GM12878 (cell line): ENCODE measurements at regions not wholly inside any gene's neighbourhood (a gene's known extent, or its start where the extent isn't known, plus 50 kb on each side); places are given as distances from the start of the nearest gene placed in this dataset.

Source experiments
- ATAC-seq: fragments of 200-7000 bp; cut with Tn5 transposase; 3 replicates; pipeline ENCODE4 v1.9.1; 2020; ENCODE audit warnings: mild to moderate bottlenecking, moderate library complexity
- BruUV-seq: library from RNA; stranded (reverse); fragments of 400-500 nt; replicated peaks from 2 replicates; lab custom pipeline; 2021; lab: Mats Ljungman, UMichigan
- CTCF ChIA-PET: fragments of 300-600 bp; sonication (Branson Sonifier 250); formaldehyde crosslinking; extraction: SDS; loops from one replicate; lab custom pipeline; 2021; ENCODE audit warnings: inconsistent platforms; lab: Yijun Ruan, JAX
- POLR2A ChIA-PET: fragments of 350-600 bp; formaldehyde crosslinking; extraction: SDS; loops from one replicate; lab custom pipeline; 2021; ENCODE audit warnings: inconsistent platforms; lab: Charles Lee
- RAD21 ChIA-PET: fragments of 300-600 bp; sonication (Branson Sonifier 250); formaldehyde crosslinking; loops from one replicate; lab custom pipeline; 2023; ENCODE audit warnings: antibody characterized with exemption; ENCODE audit not compliant: unreplicated experiment; lab: Charles Lee
- SMC1A ChIA-PET: fragments of 300-600 bp; sonication (Branson Sonifier 250); formaldehyde crosslinking; loops from one replicate; lab custom pipeline; 2023; ENCODE audit not compliant: unreplicated experiment, uncharacterized antibody; lab: Charles Lee
- DNase-seq: peaks from one replicate; pipeline ENCODE4 v3.0.0-alpha.2; 2011; ENCODE audit warnings: low read depth, low spot score
- FAIRE-seq: peaks from 3 replicates; lab custom pipeline; 2011; peaks lifted over from hg19 to GRCh38; lab: Jason Lieb, UNC
- H2AFZ ChIP-seq: 2 replicates; pipeline ENCODE4 v1.6.0; 2011; ENCODE audit warnings: low read depth, low read length, control low read depth; ENCODE audit not compliant: control insufficient read depth
- H3K27ac ChIP-seq: 2 replicates; pipeline ENCODE4 v1.5.1; 2011; ENCODE audit warnings: control low read depth; ENCODE audit not compliant: control insufficient read depth, insufficient read depth
- H3K27me3 ChIP-seq, 2 experiments: replicated peaks in 1 of 2; 2 replicates each; pipeline versions ENCODE4 v1.6.0 to v1.6.1; 2011; ENCODE audit warnings: low read length in 1 of 2; ENCODE audit not compliant: control insufficient read depth in 2 of 2, insufficient read depth in 2 of 2
- H3K36me3 ChIP-seq, 2 experiments: 2 replicates each; pipeline ENCODE4 v1.5.1; 2011; ENCODE audit warnings: low read length in 1 of 2; ENCODE audit not compliant: control insufficient read depth in 2 of 2, insufficient read depth in 2 of 2
- H3K4me1 ChIP-seq: 2 replicates; pipeline ENCODE4 v1.6.1; 2011; ENCODE audit warnings: mild to moderate bottlenecking, low read length, moderate library complexity, mixed read lengths; ENCODE audit not compliant: control insufficient read depth, insufficient read depth
- H3K4me2 ChIP-seq: 2 replicates; pipeline ENCODE4 v1.6.0; 2011; ENCODE audit warnings: control low read depth; ENCODE audit not compliant: control insufficient read depth, insufficient read depth
- H3K4me3 ChIP-seq: fragments of 200-600 bp; sonication (generic); 2 replicates; pipeline ENCODE4 v1.5.1; 2016
- H3K79me2 ChIP-seq: 2 replicates; pipeline ENCODE4 v1.6.0; 2011; ENCODE audit warnings: low read length; ENCODE audit not compliant: control insufficient read depth, insufficient read depth
- H3K9ac ChIP-seq: 2 replicates; pipeline ENCODE4 v1.8.0; 2011; ENCODE audit warnings: low read length, control low read depth, mixed read lengths; ENCODE audit not compliant: control insufficient read depth, insufficient read depth
- H3K9me3 ChIP-seq: replicated peaks from 3 replicates; pipeline ENCODE4 v1.5.1; 2011; ENCODE audit warnings: mild to moderate bottlenecking, low read length; ENCODE audit not compliant: control insufficient read depth, insufficient read depth
- H4K20me1 ChIP-seq: 2 replicates; pipeline ENCODE4 v1.6.0; 2011; ENCODE audit not compliant: control insufficient read depth, insufficient read depth
- CBFB ChIP-seq: IDR thresholded peaks from 2 replicates; pipeline ENCODE4 v1.6.1; 2016; ENCODE audit warnings: antibody characterized with exemption, low read depth
- ESRRA ChIP-seq: IDR thresholded peaks from 2 replicates; pipeline ENCODE4 v1.6.1; 2012; ENCODE audit warnings: mild to moderate bottlenecking, low read length, improper control_type of control experiment
- JUNB ChIP-seq: IDR thresholded peaks from 2 replicates; pipeline ENCODE4 v1.6.1; 2016; ENCODE audit warnings: antibody characterized with exemption, mild to moderate bottlenecking
- SMC3 ChIP-seq: IDR thresholded peaks from 2 replicates; pipeline ENCODE4 v1.6.1; 2011; ENCODE audit warnings: low read length, improper control_type of control experiment, borderline replicate concordance
- SREBF2 ChIP-seq: IDR thresholded peaks from 2 replicates; pipeline ENCODE4 v1.6.1; 2012; ENCODE audit warnings: mild to moderate bottlenecking, low read length
- TBL1XR1 ChIP-seq: IDR thresholded peaks from 2 replicates; pipeline ENCODE4 v1.6.1; 2012; ENCODE audit warnings: low read depth, low read length, improper control_type of control experiment
- WRNIP1 ChIP-seq: IDR thresholded peaks from 2 replicates; pipeline ENCODE4 v1.6.1; 2011; ENCODE audit warnings: low read depth, low read length, improper control_type of control experiment, borderline replicate concordance
- ZNF274 ChIP-seq: IDR thresholded peaks from one replicate; pipeline ENCODE4 v1.8.0; 2011; ENCODE audit not compliant: insufficient read length, insufficient read depth
- WGBS: methylation state at CpG from one replicate; pipeline ENCODE4 v1.1.6; 2016; ENCODE audit warnings: low lambda C conversion rate; ENCODE audit not compliant: insufficient replicate concordance, insufficient coverage; ENCODE audit errors: missing lambda C conversion rate; 5-methylcytosine and 5-hydroxymethylcytosine counted together
- in situ Hi-C: fragments of 300-500 bp; cut with MboI; formaldehyde crosslinking; loops from 9 replicates; pipeline ENCODE4 v1.14.3; 2018; ENCODE audit warnings: mixed read lengths
- intact Hi-C: fragments of 100-400 bp; cut with micrococcal nuclease; formaldehyde crosslinking; loops from one replicate; pipeline ENCODE4 v1.14.2; 2022; ENCODE audit not compliant: unreplicated experiment
- TF ChIP-seq, protein P1 (sequence below): fragments of 150-350 bp; IDR thresholded peaks from 2 replicates; pipeline ENCODE4 v1.6.1; 2016; ENCODE audit warnings: low read depth, low read length

DNA sequence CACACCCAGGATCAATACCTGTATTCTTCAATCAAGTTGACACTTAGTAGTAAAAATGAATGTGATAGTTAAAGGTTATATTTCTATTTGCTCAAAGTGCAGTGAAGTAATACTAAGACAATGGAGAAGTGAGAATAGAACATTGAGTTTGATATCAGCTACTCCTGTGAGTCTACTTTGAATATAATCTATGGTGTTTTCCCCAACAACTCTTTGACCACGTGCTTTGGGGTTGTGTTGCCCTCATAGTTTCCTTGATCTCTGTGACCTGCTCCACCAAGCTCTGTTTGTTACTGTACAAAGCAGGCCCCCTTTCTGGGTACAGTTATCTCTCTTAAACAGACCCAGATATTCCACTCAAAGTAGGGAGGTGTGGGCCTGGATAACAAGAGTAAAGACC lies 222.9 kb downstream of the GALR1 start:
- Histone ChIP-seq H3K4me3 (no peak overlapping the region), H3K36me3 (no peaks in the 10 kb centered on the region), H3K27me3 (no peaks in the 10 kb centered on the region), H3K9ac (no peak overlapping the region), H3K9me3 (no peaks in the 10 kb centered on the region), H3K79me2 (no peaks in the 10 kb centered on the region), H3K4me1 (no peaks in the 10 kb centered on the region), H3K27ac (no peak overlapping the region), H2AFZ (no peak overlapping the region), H3K4me2 (no peak overlapping the region), H4K20me1 (no peaks in the 10 kb centered on the region)
- ATAC-seq (no peak), FAIRE-seq (no peak), DNase-seq (no peak)
- intact Hi-C loops (no loop called here), in situ Hi-C loops (no loop called here)
- 0% methylated on average over 1 of the region's 1 CpG for WGBS
- TF ChIP-seq WRNIP1 = no peak
- no peak for TF ChIP-seq SMC3
- no peak for TF ChIP-seq TBL1XR1
- TF ChIP-seq SREBF2 = no peak
- TF ChIP-seq, protein P1, sequence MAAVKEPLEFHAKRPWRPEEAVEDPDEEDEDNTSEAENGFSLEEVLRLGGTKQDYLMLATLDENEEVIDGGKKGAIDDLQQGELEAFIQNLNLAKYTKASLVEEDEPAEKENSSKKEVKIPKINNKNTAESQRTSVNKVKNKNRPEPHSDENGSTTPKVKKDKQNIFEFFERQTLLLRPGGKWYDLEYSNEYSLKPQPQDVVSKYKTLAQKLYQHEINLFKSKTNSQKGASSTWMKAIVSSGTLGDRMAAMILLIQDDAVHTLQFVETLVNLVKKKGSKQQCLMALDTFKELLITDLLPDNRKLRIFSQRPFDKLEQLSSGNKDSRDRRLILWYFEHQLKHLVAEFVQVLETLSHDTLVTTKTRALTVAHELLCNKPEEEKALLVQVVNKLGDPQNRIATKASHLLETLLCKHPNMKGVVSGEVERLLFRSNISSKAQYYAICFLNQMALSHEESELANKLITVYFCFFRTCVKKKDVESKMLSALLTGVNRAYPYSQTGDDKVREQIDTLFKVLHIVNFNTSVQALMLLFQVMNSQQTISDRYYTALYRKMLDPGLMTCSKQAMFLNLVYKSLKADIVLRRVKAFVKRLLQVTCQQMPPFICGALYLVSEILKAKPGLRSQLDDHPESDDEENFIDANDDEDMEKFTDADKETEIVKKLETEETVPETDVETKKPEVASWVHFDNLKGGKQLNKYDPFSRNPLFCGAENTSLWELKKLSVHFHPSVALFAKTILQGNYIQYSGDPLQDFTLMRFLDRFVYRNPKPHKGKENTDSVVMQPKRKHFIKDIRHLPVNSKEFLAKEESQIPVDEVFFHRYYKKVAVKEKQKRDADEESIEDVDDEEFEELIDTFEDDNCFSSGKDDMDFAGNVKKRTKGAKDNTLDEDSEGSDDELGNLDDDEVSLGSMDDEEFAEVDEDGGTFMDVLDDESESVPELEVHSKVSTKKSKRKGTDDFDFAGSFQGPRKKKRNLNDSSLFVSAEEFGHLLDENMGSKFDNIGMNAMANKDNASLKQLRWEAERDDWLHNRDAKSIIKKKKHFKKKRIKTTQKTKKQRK = no peak
- no peak for TF ChIP-seq ZNF274
- no peak for TF ChIP-seq ESRRA
- TF ChIP-seq JUNB = no peak
- TF ChIP-seq CBFB = no peak
- BruUV-seq = no TSS peak
- SMC1A ChIA-PET = no interaction called here
- CTCF ChIA-PET = no interaction called here
- POLR2A ChIA-PET = interaction anchor here (0.6 kb wide), 1 partner anchor 592 kb away, joined by 4 read pairs; no protein-coding TSS in a partner anchor
- RAD21 ChIA-PET = no interaction called here
